Endothelial cell of umbilical vein (primary cell): ENCODE measurements at regions not wholly inside any gene's neighbourhood (a gene's known extent, or its start where the extent isn't known, plus 50 kb on each side); places are given as distances from the start of the nearest gene placed in this dataset.

Experiments used
- BruUV-seq: library from RNA; stranded (reverse); fragments of 400-500 nt; replicated peaks from 2 replicates; lab custom pipeline; 2021; lab: Mats Ljungman, UMichigan
- CTCF ChIA-PET: fragments of 300-600, 350-600 bp; sonication (Branson Sonifier 250); formaldehyde crosslinking; loops from one replicate; lab custom pipeline; 2021; ENCODE audit warnings: antibody characterized with exemption, inconsistent platforms; lab: Charles Lee
- POLR2A ChIA-PET: fragments of 300-600, 350-600 bp; sonication (Branson Sonifier 250); formaldehyde crosslinking; loops from one replicate; lab custom pipeline; 2021; ENCODE audit warnings: antibody characterized with exemption, inconsistent platforms; lab: Charles Lee
- DNase-seq: peaks from one replicate; pipeline ENCODE4 v3.0.0-alpha.2; 2011; ENCODE audit warnings: low read depth, low spot score
- FAIRE-seq: peaks from 2 replicates; lab custom pipeline; 2011; peaks lifted over from hg19 to GRCh38; lab: Jason Lieb, UNC
- H2AFZ ChIP-seq: 2 replicates; pipeline ENCODE4 v1.6.0; 2012; ENCODE audit warnings: low read depth, low read length, control low read depth, inconsistent platforms
- H3K27ac ChIP-seq: 2 replicates; pipeline ENCODE4 v1.5.1; 2011; ENCODE audit warnings: low read depth, mild to moderate bottlenecking, control low read depth, low read length, moderate library complexity; ENCODE audit not compliant: insufficient read depth
- H3K27me3 ChIP-seq, 2 experiments: 2 replicates each; pipeline versions ENCODE4 v1.6.0 to v1.6.1; 2011; ENCODE audit warnings: low read length in 2 of 2, mixed read lengths in 1 of 2; ENCODE audit not compliant: control insufficient read depth in 2 of 2, insufficient read depth in 2 of 2
- H3K36me3 ChIP-seq, 2 experiments: 2 replicates in 1 of 2; 3 replicates in 1 of 2; pipeline ENCODE4 v1.5.1; 2011; ENCODE audit warnings: low read length in 2 of 2, mild to moderate bottlenecking in 1 of 2, moderate library complexity in 1 of 2; ENCODE audit not compliant: control insufficient read depth in 2 of 2, insufficient read depth in 2 of 2; ENCODE audit errors: extremely low read depth in 1 of 2
- H3K4me1 ChIP-seq: 3 replicates; pipeline ENCODE4 v1.5.1; 2011; ENCODE audit warnings: mild to moderate bottlenecking, low read length; ENCODE audit not compliant: control insufficient read depth, insufficient read depth; ENCODE audit errors: extremely low read depth
- H3K4me2 ChIP-seq: 2 replicates; pipeline ENCODE4 v1.6.1; 2011; ENCODE audit warnings: low read length, control low read depth, mixed read lengths; ENCODE audit not compliant: insufficient read depth
- H3K4me3 ChIP-seq, 3 experiments: fragments of 200-600 bp in 1 of 3; sonication (generic), shearing (Covaris generic) in 1 of 3; replicated peaks in 1 of 3; 2 replicates each; pipeline ENCODE4 v1.5.1; 2011 to 2016; ENCODE audit warnings: control low read depth in 3 of 3, low read length in 3 of 3, mild to moderate bottlenecking in 2 of 3, inconsistent platforms in 1 of 3, low read depth in 1 of 3, moderate library complexity in 1 of 3; ENCODE audit not compliant: insufficient read depth in 1 of 3
- H3K79me2 ChIP-seq: 2 replicates; pipeline ENCODE4 v1.6.0; 2012; ENCODE audit warnings: low read length, inconsistent platforms; ENCODE audit not compliant: control insufficient read depth, insufficient read depth
- H3K9ac ChIP-seq: replicated peaks from 2 replicates; pipeline ENCODE3; 2011; ENCODE audit warnings: low read length, control low read depth; ENCODE audit not compliant: insufficient read depth; ENCODE audit errors: extremely low read depth
- H3K9me1 ChIP-seq: replicated peaks from 3 replicates; pipeline ENCODE4 v1.6.0; 2011; ENCODE audit warnings: mild to moderate bottlenecking, low read length; ENCODE audit not compliant: control insufficient read depth, insufficient read depth; ENCODE audit errors: extremely low read depth
- H3K9me3 ChIP-seq: replicated peaks from 2 replicates; pipeline ENCODE4 v1.5.1; 2012; ENCODE audit warnings: low read length, inconsistent platforms; ENCODE audit not compliant: control insufficient read depth, insufficient read depth
- H4K20me1 ChIP-seq: replicated peaks from 2 replicates; pipeline ENCODE3; 2011; ENCODE audit warnings: mild to moderate bottlenecking, low read length; ENCODE audit not compliant: control insufficient read depth, insufficient read depth; ENCODE audit errors: extremely low read depth
- EZH2 ChIP-seq: IDR thresholded peaks from 2 replicates; pipeline ENCODE4 v1.6.1; 2012; ENCODE audit warnings: borderline replicate concordance, low read depth, mild to moderate bottlenecking, moderate library complexity, low read length, inconsistent platforms; ENCODE audit not compliant: severe bottlenecking
- FOS ChIP-seq: IDR thresholded peaks from 2 replicates; pipeline ENCODE4 v1.6.1; 2011; ENCODE audit warnings: mild to moderate bottlenecking, low read length, moderate library complexity, borderline replicate concordance; ENCODE audit not compliant: insufficient read depth
- GATA2 ChIP-seq: IDR thresholded peaks from 2 replicates; pipeline ENCODE4 v1.7.0; 2011; ENCODE audit warnings: low read depth, mild to moderate bottlenecking, moderate library complexity, mixed read lengths, low read length; ENCODE audit not compliant: insufficient read length, insufficient read depth
- JUN ChIP-seq: IDR thresholded peaks from 2 replicates; pipeline ENCODE4 v1.6.1; 2011; ENCODE audit warnings: borderline replicate concordance, low read depth; ENCODE audit not compliant: insufficient read length, insufficient read depth
- MYC ChIP-seq: IDR thresholded peaks from one replicate; pipeline ENCODE4 v1.6.1; 2011; ENCODE audit warnings: mild to moderate bottlenecking, low read depth, low read length
- POLR2A ChIP-seq: IDR thresholded peaks from 2 replicates; pipeline ENCODE4 v1.6.1; 2012; ENCODE audit warnings: low read depth, mild to moderate bottlenecking, control low read depth, low read length
- POLR2AphosphoS5 ChIP-seq: IDR thresholded peaks from 2 replicates; pipeline ENCODE4 v1.6.1; 2012; ENCODE audit warnings: low read depth, mild to moderate bottlenecking, control low read depth, low read length, moderate library complexity; ENCODE audit not compliant: insufficient read depth
- dilution Hi-C: fragments of 300-500 bp; cut with MboI; formaldehyde crosslinking; loops from one replicate; pipeline ENCODE4 v1.15.0; 2019; ENCODE audit warnings: low sequenced_read_pairs; ENCODE audit not compliant: extremely low pct_ligation_motif_present
- intact Hi-C: fragments of 100-400 bp; cut with micrococcal nuclease; formaldehyde crosslinking; loops from one replicate; pipeline ENCODE4 v1.10.0; 2022
- TF ChIP-seq, protein P1 (sequence below): IDR thresholded peaks from 2 replicates; pipeline ENCODE4 v1.6.1; 2011; ENCODE audit not compliant: insufficient read depth, insufficient read length
- TF ChIP-seq, protein P2 (sequence below), 2 donors: IDR thresholded peaks; 1 replicate in 1 of 2; 2 replicates in 1 of 2; pipeline ENCODE4 v1.5.1; 2011; ENCODE audit warnings: low read length in 2 of 2, mild to moderate bottlenecking in 2 of 2, moderate library complexity in 2 of 2, control low read depth in 1 of 2, inconsistent platforms in 1 of 2, low read depth in 1 of 2; ENCODE audit not compliant: insufficient read depth in 1 of 2; ENCODE audit errors: extremely low read depth in 1 of 2

DNA sequence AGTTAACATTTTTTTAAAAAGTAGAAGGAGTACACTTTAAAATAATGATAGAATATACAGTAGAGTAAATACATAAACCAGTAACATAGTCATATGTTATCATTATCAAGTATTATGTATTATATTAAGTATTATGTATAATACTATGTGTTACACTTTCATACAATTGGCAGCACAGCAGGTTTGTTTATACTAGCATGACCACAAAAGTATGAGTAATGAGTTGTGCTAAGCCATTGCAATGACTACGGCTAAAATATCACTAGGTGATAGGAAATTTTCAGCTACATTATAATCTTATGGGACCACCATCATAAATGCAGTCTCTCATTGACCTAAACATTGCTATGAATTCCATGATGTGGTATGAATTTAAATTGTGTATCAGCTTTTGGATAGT is 506.0 kb downstream of the HTR1A start:
- FAIRE-seq (no peak), DNase-seq (no peak)
- no peaks in the 10 kb centered on the region for H3K4me1 ChIP-seq
- peaks cover 4% of the 10 kb centered on the region for H3K9me3 ChIP-seq
- no peak overlapping the region for H3K9ac ChIP-seq
- H2AFZ ChIP-seq: no peak overlapping the region
- TF ChIP-seq, protein P1, sequence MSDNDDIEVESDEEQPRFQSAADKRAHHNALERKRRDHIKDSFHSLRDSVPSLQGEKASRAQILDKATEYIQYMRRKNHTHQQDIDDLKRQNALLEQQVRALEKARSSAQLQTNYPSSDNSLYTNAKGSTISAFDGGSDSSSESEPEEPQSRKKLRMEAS: no peak
- TF ChIP-seq, protein P2, sequence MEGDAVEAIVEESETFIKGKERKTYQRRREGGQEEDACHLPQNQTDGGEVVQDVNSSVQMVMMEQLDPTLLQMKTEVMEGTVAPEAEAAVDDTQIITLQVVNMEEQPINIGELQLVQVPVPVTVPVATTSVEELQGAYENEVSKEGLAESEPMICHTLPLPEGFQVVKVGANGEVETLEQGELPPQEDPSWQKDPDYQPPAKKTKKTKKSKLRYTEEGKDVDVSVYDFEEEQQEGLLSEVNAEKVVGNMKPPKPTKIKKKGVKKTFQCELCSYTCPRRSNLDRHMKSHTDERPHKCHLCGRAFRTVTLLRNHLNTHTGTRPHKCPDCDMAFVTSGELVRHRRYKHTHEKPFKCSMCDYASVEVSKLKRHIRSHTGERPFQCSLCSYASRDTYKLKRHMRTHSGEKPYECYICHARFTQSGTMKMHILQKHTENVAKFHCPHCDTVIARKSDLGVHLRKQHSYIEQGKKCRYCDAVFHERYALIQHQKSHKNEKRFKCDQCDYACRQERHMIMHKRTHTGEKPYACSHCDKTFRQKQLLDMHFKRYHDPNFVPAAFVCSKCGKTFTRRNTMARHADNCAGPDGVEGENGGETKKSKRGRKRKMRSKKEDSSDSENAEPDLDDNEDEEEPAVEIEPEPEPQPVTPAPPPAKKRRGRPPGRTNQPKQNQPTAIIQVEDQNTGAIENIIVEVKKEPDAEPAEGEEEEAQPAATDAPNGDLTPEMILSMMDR (IDR thresholded peaks at IDR 0.05; ENCODE audit: extremely low read depth in 1 of 2, insufficient read depth in 1 of 2, low read depth in 1 of 2, low read length in 2 of 2): no peak
- TF ChIP-seq GATA2: no peak
- TF ChIP-seq MYC: no peak
- no peak for TF ChIP-seq FOS
- no peak for TF ChIP-seq EZH2
- TF ChIP-seq JUN: no peak
- no peak for TF ChIP-seq POLR2AphosphoS5
- TF ChIP-seq POLR2A: no peak
- no peaks in the 10 kb centered on the region for H3K9me1 ChIP-seq
- no peaks in the 10 kb centered on the region for H3K27me3 ChIP-seq
- no TSS peak for BruUV-seq
- POLR2A ChIA-PET: no interaction called here
- H3K27ac ChIP-seq: no peak overlapping the region
- intact Hi-C loops: no loop called here
- CTCF ChIA-PET: no interaction called here
- H3K36me3 ChIP-seq: no peaks in the 10 kb centered on the region
- H3K79me2 ChIP-seq: no peaks in the 10 kb centered on the region
- no peak overlapping the region for H3K4me3 ChIP-seq
- dilution Hi-C loops: no loop called here
- H4K20me1 ChIP-seq: no peaks in the 10 kb centered on the region
- H3K4me2 ChIP-seq: no peak overlapping the region
